AG04449 (cell line): ENCODE measurements at regions not wholly inside any gene's neighbourhood (a gene's known extent, or its start where the extent isn't known, plus 50 kb on each side); places are given as distances from the start of the nearest gene placed in this dataset.
A peak's percentile ranks its signal among the peaks of the same experiment; 100 is the strongest.

ENCODE experiments used
- CTCF ChIA-PET: fragments of 350-600 bp; formaldehyde crosslinking; extraction: SDS; loops from one replicate; lab custom pipeline; 2021; ENCODE audit warnings: antibody characterized with exemption; lab: Yijun Ruan, JAX
- POLR2A ChIA-PET: fragments of 400-600, 350-600 bp; formaldehyde crosslinking; extraction: SDS; loops from one replicate; lab custom pipeline; 2020; ENCODE audit warnings: antibody characterized with exemption, inconsistent platforms; lab: Yijun Ruan, JAX
- DNase-seq: peaks from one replicate; pipeline ENCODE4 v3.0.0-alpha.2; 2010; ENCODE audit warnings: low read depth, low spot score
- H3K4me3 ChIP-seq: 2 replicates; pipeline ENCODE4 v1.5.1; 2011; ENCODE audit warnings: low read depth, mild to moderate bottlenecking, control low read depth, low read length
- TF ChIP-seq, protein P1 (sequence below): IDR thresholded peaks from one replicate; pipeline ENCODE4 v1.5.1; 2011; ENCODE audit warnings: mild to moderate bottlenecking, moderate library complexity, low read length, control low read depth, inconsistent platforms; ENCODE audit not compliant: insufficient read depth; ENCODE audit errors: missing control alignments

GRCh38 chr5:10049858-10050455 is 199.7 kb downstream of the ATPSCKMT start:
- no peak overlapping the region for H3K4me3 ChIP-seq
- CTCF ChIA-PET: interaction anchor here (1.1 to 2.0 kb wide), 2 partner anchors 19 to 275 kb away, joined by 4 to 5 read pairs; no protein-coding TSS in a partner anchor
- peak; percentile 58 for DNase-seq
- POLR2A ChIA-PET: no interaction called here
- TF ChIP-seq, protein P1, sequence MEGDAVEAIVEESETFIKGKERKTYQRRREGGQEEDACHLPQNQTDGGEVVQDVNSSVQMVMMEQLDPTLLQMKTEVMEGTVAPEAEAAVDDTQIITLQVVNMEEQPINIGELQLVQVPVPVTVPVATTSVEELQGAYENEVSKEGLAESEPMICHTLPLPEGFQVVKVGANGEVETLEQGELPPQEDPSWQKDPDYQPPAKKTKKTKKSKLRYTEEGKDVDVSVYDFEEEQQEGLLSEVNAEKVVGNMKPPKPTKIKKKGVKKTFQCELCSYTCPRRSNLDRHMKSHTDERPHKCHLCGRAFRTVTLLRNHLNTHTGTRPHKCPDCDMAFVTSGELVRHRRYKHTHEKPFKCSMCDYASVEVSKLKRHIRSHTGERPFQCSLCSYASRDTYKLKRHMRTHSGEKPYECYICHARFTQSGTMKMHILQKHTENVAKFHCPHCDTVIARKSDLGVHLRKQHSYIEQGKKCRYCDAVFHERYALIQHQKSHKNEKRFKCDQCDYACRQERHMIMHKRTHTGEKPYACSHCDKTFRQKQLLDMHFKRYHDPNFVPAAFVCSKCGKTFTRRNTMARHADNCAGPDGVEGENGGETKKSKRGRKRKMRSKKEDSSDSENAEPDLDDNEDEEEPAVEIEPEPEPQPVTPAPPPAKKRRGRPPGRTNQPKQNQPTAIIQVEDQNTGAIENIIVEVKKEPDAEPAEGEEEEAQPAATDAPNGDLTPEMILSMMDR: no peak

DNA sequence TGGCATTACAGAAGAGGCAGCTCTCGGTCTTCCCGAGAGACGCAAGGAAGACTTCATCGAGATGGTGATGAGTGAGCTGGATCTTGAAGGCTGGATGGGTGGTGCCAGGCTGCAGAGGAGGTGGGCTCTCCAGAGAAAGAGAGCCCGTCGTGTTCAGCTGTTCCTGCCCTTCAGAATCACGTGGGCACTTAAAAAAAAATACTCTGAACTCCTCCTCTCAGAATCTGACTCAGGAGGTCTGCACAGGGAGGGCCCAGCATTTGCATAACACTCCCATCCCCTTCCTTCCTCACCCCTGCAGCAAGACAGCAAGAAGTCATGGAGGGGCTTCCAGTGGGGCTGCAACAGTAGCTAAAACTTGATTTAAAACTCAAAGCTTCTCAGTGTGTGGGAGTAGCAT is 203.0 kb downstream of the ATPSCKMT start:
- TF ChIP-seq, protein P1: no peak
- CTCF ChIA-PET: interaction anchor here (0.9 to 1.1 kb wide), 2 partner anchors 9 to 499 kb away, joined by 3 read pairs; no protein-coding TSS in a partner anchor
- DNase-seq: no peak
- H3K4me3 ChIP-seq: no peak overlapping the region
- POLR2A ChIA-PET: no interaction called here

GRCh38 chr5:10045376-10045775 is 204.3 kb downstream of the ATPSCKMT start:
- no peak for DNase-seq
- TF ChIP-seq, protein P1: no peak
- CTCF ChIA-PET: interaction anchor here (1.0 to 1.2 kb wide), 2 partner anchors 13 to 188 kb away, joined by 3 to 4 read pairs; no protein-coding TSS in a partner anchor
- H3K4me3 ChIP-seq: no peak overlapping the region
- POLR2A ChIA-PET: no interaction called here

- H3K4me3 ChIP-seq: no peak overlapping the region
- TF ChIP-seq, protein P1: no peak
- ChIA-PET CTCF (interaction anchor here (0.6 kb wide), 1 partner anchor 96 kb away, joined by 3 read pairs; no protein-coding TSS in a partner anchor), POLR2A (no interaction called here)
- DNase-seq: peak; percentile 61
Measured at GRCh38 chr5:10036136-10036815, 213.4 kb downstream of the ATPSCKMT start.

- CTCF ChIA-PET: no interaction called here
- no peak overlapping the region for H3K4me3 ChIP-seq
- POLR2A ChIA-PET: no interaction called here
- no peak for DNase-seq
- TF ChIP-seq, protein P1: no peak
Measured at GRCh38 chr5:10034001-10034400, 215.7 kb downstream of the ATPSCKMT start.

DNA sequence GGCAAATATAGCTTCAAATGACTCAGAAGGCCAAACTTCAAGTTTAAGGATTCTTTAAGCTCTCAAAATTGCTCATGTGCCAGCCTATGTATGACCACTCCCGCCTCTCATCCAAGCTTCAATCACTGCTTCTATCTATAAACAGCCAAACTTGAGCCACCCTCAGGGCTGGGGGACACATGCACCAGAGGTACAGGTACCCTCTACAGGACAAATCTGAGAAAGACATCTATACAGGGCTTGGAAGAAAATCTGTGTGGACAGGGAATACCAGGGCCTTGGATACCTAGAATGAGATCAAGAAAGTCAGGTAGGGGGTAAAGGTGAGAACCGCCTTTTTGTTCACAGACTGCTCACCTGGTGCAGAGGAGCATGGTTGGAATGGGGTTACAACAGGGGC is 217.9 kb downstream of the ATPSCKMT start:
- ChIA-PET CTCF (interaction anchor here (1.1 to 1.2 kb wide), 2 partner anchors 13 to 78 kb away, joined by 3 to 4 read pairs; no protein-coding TSS in a partner anchor), POLR2A (no interaction called here)
- no peak overlapping the region for H3K4me3 ChIP-seq
- TF ChIP-seq, protein P1: no peak
- DNase-seq: no peak
